ENCODE measurements at regions not wholly inside any gene's neighbourhood (a gene's known extent, or its start where the extent isn't known, plus 50 kb on each side); places are given as distances from the start of the nearest gene placed in this dataset.
"Not testable (repeated sequence)": the region's sequence is repeated elsewhere in the genome, so short reads cannot be mapped to it uniquely, and the experiment has no call there.

DNA sequence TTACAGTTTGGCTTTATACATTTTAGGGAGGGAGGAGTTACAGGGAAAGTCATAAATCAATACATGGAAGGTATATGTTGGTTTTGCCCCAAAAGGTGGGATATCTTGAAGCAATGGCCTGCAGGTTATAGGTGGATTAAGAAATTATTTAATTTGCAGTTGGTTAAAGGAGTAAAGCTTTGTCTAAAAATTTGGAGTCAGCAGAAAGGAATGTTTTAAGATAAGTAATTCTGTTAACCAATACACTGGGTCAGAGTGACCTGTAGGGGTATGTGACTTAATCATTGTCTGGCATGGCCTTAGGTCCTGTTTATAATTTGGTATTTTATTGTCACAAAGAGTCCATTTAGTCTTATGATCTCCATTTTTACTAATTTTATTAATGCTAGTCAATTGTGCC is 115.0 kb downstream of the AGTR2 start:
- Histone ChIP-seq H3K9me3 (ENCODE audit: control insufficient read depth in 2 of 2, insufficient read depth in 1 of 2, low read depth in 1 of 2, low read length in 1 of 2) (no peaks in the 10 kb centered on the region), H3K4me3 (ENCODE audit: low read depth in 1 of 2, low read length in 2 of 2) (no peak overlapping the region), H3K27me3 (ENCODE audit: control insufficient read depth in 1 of 2, insufficient read depth in 2 of 2, low read length in 2 of 2) (peaks cover 0 to 4% of the 10 kb centered on the region in 2 donors), H3K27ac (ENCODE audit: low read depth in 2 of 2, low read length in 1 of 2) (no peak overlapping the region), H3K4me1 (ENCODE audit: control insufficient read depth in 2 of 2, insufficient read depth in 2 of 2, low read length in 1 of 2) (no peaks in the 10 kb centered on the region), H3K36me3 (ENCODE audit: control insufficient read depth in 2 of 2, insufficient read depth in 2 of 2, low read length in 1 of 2) (no peaks in the 10 kb centered on the region)

DNA sequence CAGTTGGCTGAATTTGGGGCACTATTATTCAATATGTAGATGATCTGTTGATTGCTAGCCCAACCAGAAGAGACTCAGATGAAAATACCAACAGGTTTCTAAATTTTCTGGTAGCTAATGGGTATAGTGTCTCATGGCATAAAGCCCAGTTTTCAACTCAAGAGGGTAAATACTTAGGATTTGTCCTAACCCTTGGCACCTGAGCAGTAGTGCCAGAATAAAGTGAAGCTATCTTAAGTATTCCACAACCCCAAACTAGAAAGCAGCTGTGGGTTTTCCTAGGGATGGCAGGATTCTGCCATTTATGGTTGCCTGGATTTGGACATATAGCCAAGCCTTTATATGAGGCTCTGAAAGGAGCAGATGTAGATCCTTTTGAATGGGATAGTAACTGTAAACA is 119.0 kb downstream of the AGTR2 start:
- Histone ChIP-seq H3K36me3 (ENCODE audit: control insufficient read depth in 2 of 2, insufficient read depth in 2 of 2, low read length in 1 of 2) (no peaks in the 10 kb centered on the region), H3K27ac (ENCODE audit: low read depth in 2 of 2, low read length in 1 of 2) (no peak overlapping the region), H3K9me3 (ENCODE audit: control insufficient read depth in 2 of 2, insufficient read depth in 1 of 2, low read depth in 1 of 2, low read length in 1 of 2) (no peaks in the 10 kb centered on the region), H3K4me1 (ENCODE audit: control insufficient read depth in 2 of 2, insufficient read depth in 2 of 2, low read length in 1 of 2) (no peaks in the 10 kb centered on the region), H3K4me3 (ENCODE audit: low read depth in 1 of 2, low read length in 2 of 2) (no peak overlapping the region), H3K27me3 (ENCODE audit: control insufficient read depth in 1 of 2, insufficient read depth in 2 of 2, low read length in 2 of 2) (peaks cover 0 to 4% of the 10 kb centered on the region in 2 donors)

DNA sequence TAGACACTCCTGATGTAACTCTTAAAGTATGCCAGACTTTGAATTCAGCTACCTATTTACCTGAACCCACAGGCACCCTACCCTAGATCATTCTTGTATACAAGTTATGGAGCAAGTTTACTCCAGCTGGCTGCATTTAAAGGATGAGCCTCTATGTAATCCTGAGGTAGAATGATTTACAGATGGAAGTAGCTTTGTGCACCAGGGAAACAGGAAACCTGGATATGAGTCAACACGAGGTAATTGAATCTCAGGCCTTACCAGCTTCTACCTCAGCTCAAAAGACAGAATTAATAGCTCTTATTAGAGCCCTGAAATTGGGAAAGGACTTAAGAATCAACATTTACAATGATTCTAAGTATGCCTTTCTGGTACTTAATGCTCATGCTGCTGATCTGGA is 119.8 kb downstream of the AGTR2 start:
- 15 to 59% methylated on average over 1 of the region's 1 CpG for WGBS, 2 donors
- no peaks in the 10 kb centered on the region for H3K4me1 ChIP-seq (ENCODE audit: control insufficient read depth in 2 of 2, insufficient read depth in 2 of 2, low read length in 1 of 2)
- no peaks in the 10 kb centered on the region for H3K9me3 ChIP-seq (ENCODE audit: control insufficient read depth in 2 of 2, insufficient read depth in 1 of 2, low read depth in 1 of 2, low read length in 1 of 2)
- H3K27ac ChIP-seq (ENCODE audit: low read depth in 2 of 2, low read length in 1 of 2): no peak overlapping the region
- H3K36me3 ChIP-seq (ENCODE audit: control insufficient read depth in 2 of 2, insufficient read depth in 2 of 2, low read length in 1 of 2): no peaks in the 10 kb centered on the region
- no peak overlapping the region for H3K4me3 ChIP-seq (ENCODE audit: low read depth in 1 of 2, low read length in 2 of 2)
- peaks cover 0 to 4% of the 10 kb centered on the region in 2 donors for H3K27me3 ChIP-seq (ENCODE audit: control insufficient read depth in 1 of 2, insufficient read depth in 2 of 2, low read length in 2 of 2)

DNA sequence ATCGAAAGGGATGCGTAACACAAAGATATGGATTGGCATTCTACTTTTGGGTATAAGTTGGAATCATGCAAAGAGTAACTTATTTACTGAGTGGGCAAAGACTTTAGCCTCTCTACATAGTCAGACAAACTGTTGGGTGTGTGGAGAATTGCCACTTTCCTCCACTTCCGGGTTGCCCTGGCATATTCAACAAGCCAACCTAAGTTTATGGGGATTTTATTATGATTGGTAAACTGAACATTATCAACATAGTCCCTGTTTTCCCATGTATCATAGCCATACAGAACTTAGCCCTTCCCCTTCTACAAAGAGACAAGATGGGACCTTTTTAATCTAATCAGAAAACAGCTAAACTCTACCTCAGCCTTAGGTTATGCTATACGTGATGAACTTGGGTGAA is 121.6 kb downstream of the AGTR2 start:
- H3K36me3 ChIP-seq (ENCODE audit: control insufficient read depth in 2 of 2, insufficient read depth in 2 of 2, low read length in 1 of 2): no peaks in the 10 kb centered on the region

DNA sequence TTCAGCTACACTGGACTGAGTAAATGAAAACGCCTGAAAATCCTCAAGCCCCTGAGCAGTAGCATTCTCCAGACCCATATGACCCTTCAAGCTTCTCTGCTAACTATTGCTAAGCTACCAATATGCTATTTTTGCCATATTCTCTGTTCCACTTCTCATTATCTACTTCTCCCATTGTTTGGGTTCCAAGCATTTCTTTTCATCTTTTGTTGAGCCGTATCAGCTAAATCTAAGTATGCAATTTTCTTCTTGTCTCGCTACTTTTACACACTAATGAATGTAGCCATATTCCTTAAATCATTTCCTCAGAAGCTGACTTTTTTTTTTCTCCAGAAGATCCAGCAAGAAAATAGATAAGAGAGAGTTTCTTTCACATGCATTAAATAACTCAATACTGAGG is 128.4 kb downstream of the AGTR2 start:
- no peaks in the 10 kb centered on the region for H3K27me3 ChIP-seq (ENCODE audit: control insufficient read depth in 1 of 2, insufficient read depth in 2 of 2, low read length in 2 of 2)
- 72 to 84% methylated on average over 3 of the region's 3 CpGs for WGBS, 2 donors

More for the DNA sequence above, 121.6 kb downstream of the AGTR2 start:
- no peak overlapping the region for H3K27ac ChIP-seq (ENCODE audit: low read depth in 2 of 2, low read length in 1 of 2)
- 87 to 93% methylated on average over 4 of the region's 4 CpGs for WGBS, 2 donors
- no peak overlapping the region for H3K4me3 ChIP-seq (ENCODE audit: low read depth in 1 of 2, low read length in 2 of 2)
- no peaks in the 10 kb centered on the region for H3K9me3 ChIP-seq (ENCODE audit: control insufficient read depth in 2 of 2, insufficient read depth in 1 of 2, low read depth in 1 of 2, low read length in 1 of 2)
- H3K4me1 ChIP-seq (ENCODE audit: control insufficient read depth in 2 of 2, insufficient read depth in 2 of 2, low read length in 1 of 2): no peaks in the 10 kb centered on the region
- H3K27me3 ChIP-seq (ENCODE audit: control insufficient read depth in 1 of 2, insufficient read depth in 2 of 2, low read length in 2 of 2): peaks cover 0 to 4% of the 10 kb centered on the region in 2 donors

DNA sequence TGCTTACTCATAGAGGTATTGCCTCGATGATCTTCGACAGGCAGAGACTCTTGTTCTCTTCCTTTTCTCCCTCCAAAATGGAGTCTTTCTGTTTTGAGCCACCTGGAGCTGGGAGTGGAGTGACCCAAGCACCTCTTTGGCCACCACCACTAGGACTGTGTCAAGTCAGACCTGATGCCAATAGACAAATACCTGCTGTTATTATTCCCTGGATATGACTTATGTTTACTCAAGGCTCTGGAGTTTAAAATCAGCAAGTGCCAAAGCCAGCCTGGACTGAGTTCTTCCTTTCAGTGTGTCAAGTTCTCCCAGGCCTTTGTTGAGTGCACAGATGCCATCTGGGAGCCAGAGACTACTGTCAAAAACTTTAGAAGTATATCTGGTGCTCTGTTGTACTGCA is 130.2 kb upstream of the SLC6A14 start:
- Histone ChIP-seq H3K27ac (ENCODE audit: low read depth in 2 of 2, low read length in 1 of 2) (no peak overlapping the region), H3K4me3 (ENCODE audit: low read depth in 1 of 2, low read length in 2 of 2) (no peak overlapping the region), H3K27me3 (ENCODE audit: control insufficient read depth in 1 of 2, insufficient read depth in 2 of 2, low read length in 2 of 2) (no peaks in the 10 kb centered on the region), H3K4me1 (ENCODE audit: control insufficient read depth in 2 of 2, insufficient read depth in 2 of 2, low read length in 1 of 2) (no peaks in the 10 kb centered on the region), H3K9me3 (ENCODE audit: control insufficient read depth in 2 of 2, insufficient read depth in 1 of 2, low read depth in 1 of 2, low read length in 1 of 2) (no peaks in the 10 kb centered on the region), H3K36me3 (ENCODE audit: control insufficient read depth in 2 of 2, insufficient read depth in 2 of 2, low read length in 1 of 2) (no peaks in the 10 kb centered on the region)
- 54 to 78% methylated on average over 2 of the region's 2 CpGs for WGBS, 2 donors

More for the DNA sequence above, 128.4 kb downstream of the AGTR2 start:
- H3K4me1 ChIP-seq (ENCODE audit: control insufficient read depth in 2 of 2, insufficient read depth in 2 of 2, low read length in 1 of 2): no peaks in the 10 kb centered on the region
- no peaks in the 10 kb centered on the region for H3K36me3 ChIP-seq (ENCODE audit: control insufficient read depth in 2 of 2, insufficient read depth in 2 of 2, low read length in 1 of 2)
- no peaks in the 10 kb centered on the region for H3K9me3 ChIP-seq (ENCODE audit: control insufficient read depth in 2 of 2, insufficient read depth in 1 of 2, low read depth in 1 of 2, low read length in 1 of 2)
- H3K27ac ChIP-seq (ENCODE audit: low read depth in 2 of 2, low read length in 1 of 2): no peak overlapping the region
- H3K4me3 ChIP-seq (ENCODE audit: low read depth in 1 of 2, low read length in 2 of 2): no peak overlapping the region

DNA sequence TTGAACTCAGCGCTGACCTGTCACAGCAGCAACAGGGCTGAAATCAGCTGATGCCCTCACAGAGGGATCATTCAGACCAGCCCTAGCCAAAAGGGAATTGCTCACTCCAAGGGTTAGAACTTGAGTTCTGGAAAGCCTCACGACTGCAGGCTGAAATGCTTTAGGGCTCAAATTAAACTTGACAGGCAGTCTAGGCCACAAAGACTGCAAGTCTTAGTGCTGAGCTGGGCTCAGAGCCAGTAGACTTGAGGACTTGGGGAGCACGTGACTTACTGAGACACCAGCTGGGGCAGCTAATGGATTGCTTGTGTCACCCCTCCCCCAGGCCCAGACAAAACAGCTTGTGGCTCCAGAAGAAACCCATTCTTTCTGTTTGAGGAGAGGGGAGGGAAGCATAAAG is 119.0 kb upstream of the SLC6A14 start:
- no peaks in the 10 kb centered on the region for H3K4me1 ChIP-seq (ENCODE audit: control insufficient read depth in 2 of 2, insufficient read depth in 2 of 2, low read length in 1 of 2)
- H3K36me3 ChIP-seq (ENCODE audit: control insufficient read depth in 2 of 2, insufficient read depth in 2 of 2, low read length in 1 of 2): no peaks in the 10 kb centered on the region
- H3K27me3 ChIP-seq (ENCODE audit: control insufficient read depth in 1 of 2, insufficient read depth in 2 of 2, low read length in 2 of 2): peaks cover 0 to 3% of the 10 kb centered on the region in 2 donors
- no peak overlapping the region for H3K27ac ChIP-seq (ENCODE audit: low read depth in 2 of 2, low read length in 1 of 2)
- H3K9me3 ChIP-seq (ENCODE audit: control insufficient read depth in 2 of 2, insufficient read depth in 1 of 2, low read depth in 1 of 2, low read length in 1 of 2): no peaks in the 10 kb centered on the region
- WGBS, 2 donors: 35% methylated on average over 3 of the region's 3 CpGs
- no peak overlapping the region for H3K4me3 ChIP-seq (ENCODE audit: low read depth in 1 of 2, low read length in 2 of 2)

DNA sequence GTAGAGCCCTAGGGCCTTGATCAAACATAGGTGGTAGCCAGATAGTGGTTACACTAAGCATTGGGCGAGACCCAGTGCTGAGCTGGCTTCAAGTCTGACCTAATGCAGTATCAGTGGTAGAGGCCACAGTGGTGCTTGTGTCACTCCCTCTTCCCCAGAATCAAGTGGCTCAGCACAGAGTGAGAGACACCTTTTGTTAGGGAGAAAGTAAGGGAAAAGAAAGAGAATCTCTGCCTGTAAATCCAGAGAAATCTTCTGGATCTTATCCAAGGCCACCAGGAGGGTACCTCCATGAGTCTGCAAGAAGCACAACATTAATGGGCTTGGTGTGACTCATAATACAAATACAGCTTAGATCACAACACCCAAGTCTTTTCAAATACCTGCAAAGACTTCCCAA is 117.7 kb upstream of the SLC6A14 start:
- H3K9me3 ChIP-seq (ENCODE audit: control insufficient read depth in 2 of 2, insufficient read depth in 1 of 2, low read depth in 1 of 2, low read length in 1 of 2): no peaks in the 10 kb centered on the region
- H3K36me3 ChIP-seq (ENCODE audit: control insufficient read depth in 2 of 2, insufficient read depth in 2 of 2, low read length in 1 of 2): no peaks in the 10 kb centered on the region
- H3K27me3 ChIP-seq (ENCODE audit: control insufficient read depth in 1 of 2, insufficient read depth in 2 of 2, low read length in 2 of 2): peaks cover 0 to 3% of the 10 kb centered on the region in 2 donors
- H3K4me1 ChIP-seq (ENCODE audit: control insufficient read depth in 2 of 2, insufficient read depth in 2 of 2, low read length in 1 of 2): no peaks in the 10 kb centered on the region
- WGBS, 2 donors: 80 to 86% methylated on average over 1 of the region's 1 CpG
- H3K27ac ChIP-seq (ENCODE audit: low read depth in 2 of 2, low read length in 1 of 2): peak overlapping the region in 1 of 2 donors; percentile 3
- no peak overlapping the region for H3K4me3 ChIP-seq (ENCODE audit: low read depth in 1 of 2, low read length in 2 of 2)

DNA sequence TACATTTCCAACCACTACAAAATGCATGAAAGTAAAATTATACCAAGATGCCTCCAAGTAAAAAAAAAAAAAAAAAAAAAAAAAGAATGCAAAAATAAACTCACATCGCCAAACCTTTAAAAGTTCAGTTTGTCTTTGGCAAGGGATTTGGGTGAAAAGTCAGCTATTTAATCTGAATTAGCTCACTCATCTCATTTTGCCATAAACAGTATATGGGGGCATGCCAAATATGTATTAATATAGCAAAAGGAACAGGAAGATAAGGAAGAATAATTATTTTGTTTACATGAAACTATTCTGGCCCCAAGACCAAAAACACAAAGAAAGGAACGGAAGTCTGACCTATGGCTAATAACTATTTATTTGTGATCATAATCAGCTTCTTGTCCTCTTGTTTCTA is 114.7 kb upstream of the SLC6A14 start:
- no peak overlapping the region for H3K4me3 ChIP-seq (ENCODE audit: low read depth in 1 of 2, low read length in 2 of 2)
- WGBS, 2 donors: 65 to 72% methylated on average over 2 of the region's 2 CpGs

DNA sequence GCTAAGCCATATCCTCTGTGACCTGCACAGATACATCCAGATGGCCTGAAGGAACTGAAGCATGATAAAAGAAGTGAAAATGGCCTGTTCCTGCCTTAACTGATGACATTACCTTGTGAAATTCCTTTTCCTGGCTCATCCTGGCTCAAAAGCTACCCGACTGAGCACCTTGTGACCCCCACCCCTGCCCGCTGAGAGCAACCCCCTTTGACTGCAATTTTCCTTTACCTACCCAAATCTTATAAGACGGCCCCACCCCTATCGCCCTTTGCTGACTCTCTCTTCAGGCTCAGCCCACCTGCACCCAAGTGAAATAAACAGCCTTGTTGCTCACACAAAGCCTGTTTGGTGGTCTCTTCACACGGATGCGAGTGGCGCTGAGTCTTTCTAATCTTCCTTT is 104.4 kb upstream of the SLC6A14 start:
- H3K27me3 ChIP-seq (ENCODE audit: control insufficient read depth in 1 of 2, insufficient read depth in 2 of 2, low read length in 2 of 2); H3K36me3 ChIP-seq (ENCODE audit: control insufficient read depth in 2 of 2, insufficient read depth in 2 of 2, low read length in 1 of 2): not testable (repeated sequence)

More for the DNA sequence above, 114.7 kb upstream of the SLC6A14 start:
- Histone ChIP-seq H3K9me3 (ENCODE audit: control insufficient read depth in 2 of 2, insufficient read depth in 1 of 2, low read depth in 1 of 2, low read length in 1 of 2) (no peaks in the 10 kb centered on the region), H3K36me3 (ENCODE audit: control insufficient read depth in 2 of 2, insufficient read depth in 2 of 2, low read length in 1 of 2) (no peaks in the 10 kb centered on the region), H3K27ac (ENCODE audit: low read depth in 2 of 2, low read length in 1 of 2) (no peak overlapping the region), H3K4me1 (ENCODE audit: control insufficient read depth in 2 of 2, insufficient read depth in 2 of 2, low read length in 1 of 2) (no peaks in the 10 kb centered on the region), H3K27me3 (ENCODE audit: control insufficient read depth in 1 of 2, insufficient read depth in 2 of 2, low read length in 2 of 2) (peaks cover 0 to 3% of the 10 kb centered on the region in 2 donors)

More for the DNA sequence above, 104.4 kb upstream of the SLC6A14 start:
- H3K4me3 ChIP-seq (ENCODE audit: low read depth in 1 of 2, low read length in 2 of 2); H3K4me1 ChIP-seq (ENCODE audit: control insufficient read depth in 2 of 2, insufficient read depth in 2 of 2, low read length in 1 of 2); H3K9me3 ChIP-seq (ENCODE audit: control insufficient read depth in 2 of 2, insufficient read depth in 1 of 2, low read depth in 1 of 2, low read length in 1 of 2); H3K27ac ChIP-seq (ENCODE audit: low read depth in 2 of 2, low read length in 1 of 2): not testable (repeated sequence)
- WGBS, 2 donors: 64 to 71% methylated on average over 7 of the region's 7 CpGs
